ENCODE measurements at regions not wholly inside any gene's neighbourhood (a gene's known extent, or its start where the extent isn't known, plus 50 kb on each side); places are given as distances from the start of the nearest gene placed in this dataset.
"Not testable (repeated sequence)": the region's sequence is repeated elsewhere in the genome, so short reads cannot be mapped to it uniquely, and the experiment has no call there.

GRCh38 chr9:135391759-135392158, 87.8 kb upstream of the PPP1R26 start:
- no peak for DNase-seq

DNA sequence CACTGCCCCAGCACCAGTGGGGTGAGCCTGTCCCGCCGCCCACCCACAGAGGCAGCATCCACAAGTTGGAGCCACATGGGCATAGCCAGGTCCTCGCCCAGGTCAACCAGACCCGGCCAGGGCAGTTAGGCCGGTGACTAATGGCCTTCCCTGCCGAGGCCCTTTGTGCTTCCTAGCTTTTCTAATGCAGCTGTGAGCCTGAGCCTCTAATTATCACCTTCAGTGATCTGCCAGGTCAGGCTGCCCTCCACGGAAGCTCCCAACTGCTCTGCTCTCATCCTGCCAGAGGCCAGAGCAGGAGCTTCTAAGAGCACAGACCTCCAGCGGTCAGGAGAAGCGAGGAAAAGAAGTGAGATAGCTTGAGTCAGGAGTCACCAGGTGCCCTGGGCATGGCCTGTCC, 87.1 kb upstream of the PPP1R26 start:
- no peak for DNase-seq

GRCh38 chr9:135394131-135394530, 85.5 kb upstream of the PPP1R26 start:
- DNase-seq = no peak

GRCh38 chr9:135394699-135395645, 84.6 kb upstream of the PPP1R26 start:
- DNase-seq = no peak

DNA sequence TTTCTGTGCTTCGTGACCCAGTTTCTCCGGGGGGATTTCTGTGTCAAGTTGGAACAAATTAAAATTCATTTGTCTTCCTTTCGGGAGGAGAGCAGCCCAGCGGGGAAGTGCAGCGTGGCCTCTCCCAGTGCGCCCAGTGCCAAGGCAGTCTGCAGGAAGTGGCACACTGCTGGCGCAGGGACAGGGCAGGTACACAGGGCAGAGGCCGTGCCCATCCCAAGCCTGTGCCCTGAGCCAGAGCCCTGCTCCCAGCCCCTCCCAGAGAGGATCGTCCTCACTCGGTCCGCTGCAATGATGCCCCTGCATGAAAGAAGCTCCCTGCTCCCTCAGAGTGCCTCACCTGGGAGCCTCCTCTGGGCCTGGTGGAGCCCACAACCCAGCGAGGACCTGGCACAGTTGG, 82.4 kb upstream of the PPP1R26 start:
- no peak for DNase-seq

- DNase-seq = no peak
Measured at GRCh38 chr9:135399000-135399649, 80.5 kb upstream of the PPP1R26 start.

DNA sequence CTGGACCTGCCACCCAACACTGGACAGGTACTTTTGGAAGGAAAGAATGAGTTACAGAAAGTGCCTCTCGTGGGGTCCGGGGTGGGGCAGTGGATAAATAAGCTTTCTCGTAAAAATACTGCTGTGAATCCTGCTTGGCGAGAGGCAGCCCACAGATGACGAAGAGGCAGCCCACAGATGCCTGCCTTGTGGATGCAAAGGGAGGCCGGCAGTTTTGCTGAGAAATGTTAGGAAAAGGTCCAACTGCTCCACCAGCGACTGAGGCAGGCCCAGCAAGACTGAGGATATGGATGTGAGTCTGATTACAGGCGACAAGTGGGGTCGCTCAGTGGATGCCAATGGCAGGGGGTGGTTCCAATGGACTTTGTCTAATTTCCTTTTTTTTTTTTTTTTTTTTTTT, 79.1 kb upstream of the PPP1R26 start:
- no peak for DNase-seq

GRCh38 chr9:135401218-135401617, 78.4 kb upstream of the PPP1R26 start:
- DNase-seq = no peak

- no peak for DNase-seq
Measured at GRCh38 chr9:135402048-135402738, 77.4 kb upstream of the PPP1R26 start.

GRCh38 chr9:135402739-135403695, 76.6 kb upstream of the PPP1R26 start:
- no peak for DNase-seq

- DNase-seq = no peak
Measured at GRCh38 chr9:135403733-135404450, 75.7 kb upstream of the PPP1R26 start.

GRCh38 chr9:135404451-135405144, 75.0 kb upstream of the PPP1R26 start:
- DNase-seq = no peak

GRCh38 chr9:135405145-135405464, 74.5 kb upstream of the PPP1R26 start:
- not testable (repeated sequence) for DNase-seq

DNA sequence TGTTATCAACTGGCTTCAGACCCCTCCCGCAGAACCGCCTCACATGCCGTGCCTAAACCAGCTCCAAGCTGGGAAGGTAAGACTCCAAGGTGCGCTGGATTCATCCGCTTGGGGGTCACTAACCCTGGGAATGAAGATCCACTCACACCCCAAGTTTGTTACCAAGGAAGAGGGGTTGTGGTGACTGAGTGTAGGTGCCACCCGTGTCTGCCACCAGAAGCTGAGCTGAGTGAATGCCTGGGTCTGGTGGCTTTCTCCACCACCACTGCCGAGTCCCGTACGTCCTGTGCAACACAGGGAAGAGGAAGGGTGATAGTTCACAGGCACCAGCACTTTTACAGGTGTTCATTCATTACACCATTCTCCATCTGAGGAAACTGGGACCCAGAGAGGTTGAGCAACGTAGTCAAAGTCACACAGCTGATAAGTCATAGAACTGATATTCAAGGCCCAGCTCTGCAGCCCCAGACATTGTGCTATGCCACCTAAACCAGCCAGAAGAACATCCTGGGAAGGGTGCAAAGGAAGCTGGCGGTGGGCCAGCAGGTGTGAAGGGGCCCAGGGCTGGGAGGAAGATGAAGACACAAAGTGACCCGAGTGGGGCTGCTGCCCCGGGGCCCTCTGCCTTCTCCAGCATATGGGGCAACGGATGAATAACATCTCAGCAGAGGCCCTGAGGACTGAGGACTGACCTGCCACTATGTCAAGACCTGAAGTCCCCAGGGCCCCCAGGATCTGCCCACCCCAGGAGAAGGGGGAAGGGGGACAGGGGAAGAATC, 70.9 kb upstream of the PPP1R26 start:
- no peak for DNase-seq

DNA sequence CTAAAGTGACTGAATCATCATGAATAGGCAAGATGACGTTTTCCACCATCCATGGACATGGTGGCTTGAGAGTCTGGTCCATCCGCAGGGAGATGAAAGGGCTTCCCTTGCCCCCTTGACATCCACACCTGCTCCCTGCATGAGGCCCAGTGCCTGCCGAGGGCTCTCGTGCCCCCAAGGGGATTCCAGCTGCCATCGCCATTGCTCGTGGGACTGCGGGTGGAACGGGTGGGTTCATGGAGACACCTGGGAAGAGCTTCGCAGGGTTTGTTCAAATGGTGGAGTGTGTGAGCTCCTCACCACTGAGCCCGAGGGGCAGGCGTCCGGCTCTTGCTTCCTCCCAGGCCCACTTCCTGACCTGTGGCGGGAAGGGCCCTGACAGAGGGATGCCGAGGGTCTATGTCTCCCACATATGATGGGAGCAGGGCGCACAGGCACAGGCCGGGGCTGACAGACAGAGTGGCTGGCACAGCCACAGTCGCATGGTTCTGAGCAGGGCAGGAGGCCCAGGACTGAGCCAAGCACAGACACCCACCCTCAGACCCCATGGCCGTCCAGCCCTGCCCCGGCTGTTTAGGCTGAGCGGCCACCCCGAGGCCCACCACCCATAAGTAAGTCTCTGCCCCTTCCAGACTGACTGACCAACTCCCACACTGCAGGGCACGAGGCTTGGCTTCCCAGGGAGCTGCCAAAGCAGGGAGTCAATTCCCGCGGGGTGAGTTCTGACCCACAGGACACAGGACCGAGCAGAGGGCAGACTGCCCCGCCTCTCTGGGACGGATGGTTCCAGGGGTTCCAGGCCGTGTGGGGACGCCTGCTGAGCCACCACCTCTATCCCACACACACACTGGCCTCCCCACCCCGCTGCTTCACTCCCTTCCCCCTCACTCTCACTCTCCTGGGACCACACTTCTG, 70.0 kb upstream of the PPP1R26 start:
- DNase-seq = no peak

DNA sequence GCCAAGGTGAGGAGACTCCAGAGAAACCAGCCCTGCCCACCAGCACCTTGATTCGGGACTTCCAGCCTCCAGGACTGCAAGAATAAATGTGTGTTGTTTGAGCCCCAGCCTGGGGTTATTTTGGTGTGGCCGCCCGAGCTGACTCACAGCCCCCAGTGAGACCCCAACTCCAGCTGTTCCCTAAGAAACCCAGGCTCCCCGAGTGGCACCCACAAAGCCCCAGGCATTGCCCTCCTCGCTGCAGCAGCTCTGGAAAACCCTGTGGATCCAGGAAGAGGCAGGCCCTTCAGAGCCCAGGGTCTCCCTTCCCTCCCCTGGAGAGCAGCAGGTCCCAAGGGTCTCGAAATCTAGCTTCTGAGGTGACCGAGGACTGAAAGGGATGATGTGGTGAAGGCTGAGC, 69.2 kb upstream of the PPP1R26 start:
- DNase-seq = no peak

DNA sequence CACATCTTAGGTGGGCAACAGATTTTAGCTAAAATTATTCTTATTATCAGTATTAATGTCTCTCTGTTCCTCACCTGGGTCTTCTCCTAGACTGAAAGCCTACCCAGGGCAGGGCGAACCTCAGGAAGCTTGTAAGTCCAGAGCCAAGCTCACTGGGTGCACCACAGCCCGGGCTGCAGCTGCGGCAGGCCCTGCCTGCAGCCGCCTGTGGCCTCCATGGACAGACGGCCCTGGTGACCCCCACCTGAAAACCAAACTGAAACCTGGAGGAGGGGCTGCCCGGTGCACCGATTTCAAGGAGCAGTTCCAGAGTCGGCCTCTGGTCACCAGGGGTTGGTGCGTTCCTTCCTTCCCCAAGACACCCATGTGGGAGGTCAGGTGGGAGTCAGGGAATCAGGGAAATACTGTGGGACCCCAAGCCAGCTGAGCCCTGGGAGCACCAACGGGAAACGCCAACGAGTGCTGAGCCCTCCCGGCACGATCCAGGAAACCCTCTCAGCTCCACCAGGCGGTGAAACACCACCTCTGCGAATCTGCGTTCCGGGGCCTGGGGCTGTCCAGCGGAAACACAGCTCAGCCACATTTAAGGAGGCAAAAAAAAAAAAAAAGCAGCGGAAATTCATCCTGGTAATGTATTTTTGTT, 68.6 kb upstream of the PPP1R26 start:
- DNase-seq = no peak

DNA sequence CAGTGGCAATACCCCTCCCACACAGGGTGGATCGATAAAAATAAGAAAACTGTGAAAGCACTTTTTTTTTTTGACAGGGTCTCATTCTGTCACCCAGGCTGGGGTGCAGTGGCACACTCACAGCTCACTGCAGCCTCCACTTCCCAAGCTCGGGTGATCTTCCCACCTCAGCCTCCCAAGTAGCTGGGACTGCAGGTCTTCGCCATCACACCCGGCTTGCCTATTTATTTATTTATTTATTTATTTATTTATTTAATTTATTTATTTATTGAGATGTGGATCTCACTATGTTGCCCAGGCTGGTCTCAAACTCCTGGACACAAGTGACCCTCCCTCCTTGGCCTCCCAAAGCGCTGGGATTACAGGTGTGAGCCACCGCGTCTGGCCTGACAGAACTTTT, 68.0 kb upstream of the PPP1R26 start:
- DNase-seq = not testable (repeated sequence)
